WERI-Rb-1 (cell line): ENCODE measurements at regions not wholly inside any gene's neighbourhood (a gene's known extent, or its start where the extent isn't known, plus 50 kb on each side); places are given as distances from the start of the nearest gene placed in this dataset.
A peak's percentile ranks its signal among the peaks of the same experiment; 100 is the strongest.

ENCODE experiments used
- DNase-seq: peaks from one replicate; pipeline ENCODE4 v3.0.0-alpha.2; 2020
- H3K27ac ChIP-seq: fragments of 250-450 bp; sonication (Bioruptor Pico); 2 replicates; pipeline ENCODE4 v1.5.1; 2020; ENCODE audit warnings: mild to moderate bottlenecking, moderate library complexity
- H3K27me3 ChIP-seq: fragments of 250-450 bp; sonication (Bioruptor Pico); 2 replicates; pipeline ENCODE4 v1.5.1; 2021; ENCODE audit warnings: mild to moderate bottlenecking, low read depth, moderate library complexity; ENCODE audit not compliant: insufficient read depth, severe bottlenecking
- H3K36me3 ChIP-seq: fragments of 250-450 bp; sonication (Bioruptor Pico); 2 replicates; pipeline ENCODE4 v1.5.1; 2020; ENCODE audit warnings: mild to moderate bottlenecking, moderate library complexity
- H3K4me3 ChIP-seq: 2 replicates; pipeline ENCODE4 v1.5.1; 2011; ENCODE audit warnings: low read depth, mild to moderate bottlenecking, control low read depth, low read length
- H3K9me3 ChIP-seq: fragments of 250-450 bp; sonication (Bioruptor Pico); 2 replicates; pipeline ENCODE4 v1.5.1; 2021; ENCODE audit warnings: mild to moderate bottlenecking, moderate library complexity; ENCODE audit not compliant: severe bottlenecking
- TF ChIP-seq, protein P1 (sequence below): IDR thresholded peaks from 2 replicates; pipeline ENCODE4 v1.5.1; 2011; ENCODE audit warnings: low read depth, mild to moderate bottlenecking, control low read depth, inconsistent platforms, low read length

DNA sequence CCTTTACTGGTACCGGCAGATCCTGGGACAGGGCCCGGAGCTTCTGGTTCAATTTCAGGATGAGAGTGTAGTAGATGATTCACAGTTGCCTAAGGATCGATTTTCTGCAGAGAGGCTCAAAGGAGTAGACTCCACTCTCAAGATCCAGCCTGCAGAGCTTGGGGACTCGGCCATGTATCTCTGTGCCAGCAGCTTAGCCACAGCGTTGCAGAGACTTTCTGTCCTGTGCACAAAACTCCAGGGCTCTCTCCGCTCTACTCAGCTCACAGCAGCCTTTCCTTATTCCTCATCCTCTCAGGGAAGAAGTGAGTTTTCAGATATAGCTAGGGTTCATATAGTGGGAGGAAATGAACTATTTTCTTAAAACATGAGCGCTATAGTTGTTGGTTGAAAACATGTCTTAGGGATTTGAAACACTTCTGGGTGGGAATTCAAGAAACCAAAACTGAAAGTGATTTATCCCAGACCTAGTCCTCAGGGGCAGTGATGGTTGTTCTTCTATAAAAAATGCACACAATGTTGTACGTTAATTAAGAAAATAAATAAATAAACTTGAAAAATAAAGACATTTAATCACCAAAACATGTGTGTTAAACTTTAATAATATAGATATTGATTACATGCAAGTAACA is 150.2 kb upstream of the PRSS58 start:
- no peaks in the 10 kb centered on the region for H3K9me3 ChIP-seq
- TF ChIP-seq, protein P1, sequence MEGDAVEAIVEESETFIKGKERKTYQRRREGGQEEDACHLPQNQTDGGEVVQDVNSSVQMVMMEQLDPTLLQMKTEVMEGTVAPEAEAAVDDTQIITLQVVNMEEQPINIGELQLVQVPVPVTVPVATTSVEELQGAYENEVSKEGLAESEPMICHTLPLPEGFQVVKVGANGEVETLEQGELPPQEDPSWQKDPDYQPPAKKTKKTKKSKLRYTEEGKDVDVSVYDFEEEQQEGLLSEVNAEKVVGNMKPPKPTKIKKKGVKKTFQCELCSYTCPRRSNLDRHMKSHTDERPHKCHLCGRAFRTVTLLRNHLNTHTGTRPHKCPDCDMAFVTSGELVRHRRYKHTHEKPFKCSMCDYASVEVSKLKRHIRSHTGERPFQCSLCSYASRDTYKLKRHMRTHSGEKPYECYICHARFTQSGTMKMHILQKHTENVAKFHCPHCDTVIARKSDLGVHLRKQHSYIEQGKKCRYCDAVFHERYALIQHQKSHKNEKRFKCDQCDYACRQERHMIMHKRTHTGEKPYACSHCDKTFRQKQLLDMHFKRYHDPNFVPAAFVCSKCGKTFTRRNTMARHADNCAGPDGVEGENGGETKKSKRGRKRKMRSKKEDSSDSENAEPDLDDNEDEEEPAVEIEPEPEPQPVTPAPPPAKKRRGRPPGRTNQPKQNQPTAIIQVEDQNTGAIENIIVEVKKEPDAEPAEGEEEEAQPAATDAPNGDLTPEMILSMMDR = no peak
- no peak overlapping the region for H3K4me3 ChIP-seq
- DNase-seq = no peak
- H3K27ac ChIP-seq = no peak overlapping the region
- no peaks in the 10 kb centered on the region for H3K36me3 ChIP-seq
- no peaks in the 10 kb centered on the region for H3K27me3 ChIP-seq

DNA sequence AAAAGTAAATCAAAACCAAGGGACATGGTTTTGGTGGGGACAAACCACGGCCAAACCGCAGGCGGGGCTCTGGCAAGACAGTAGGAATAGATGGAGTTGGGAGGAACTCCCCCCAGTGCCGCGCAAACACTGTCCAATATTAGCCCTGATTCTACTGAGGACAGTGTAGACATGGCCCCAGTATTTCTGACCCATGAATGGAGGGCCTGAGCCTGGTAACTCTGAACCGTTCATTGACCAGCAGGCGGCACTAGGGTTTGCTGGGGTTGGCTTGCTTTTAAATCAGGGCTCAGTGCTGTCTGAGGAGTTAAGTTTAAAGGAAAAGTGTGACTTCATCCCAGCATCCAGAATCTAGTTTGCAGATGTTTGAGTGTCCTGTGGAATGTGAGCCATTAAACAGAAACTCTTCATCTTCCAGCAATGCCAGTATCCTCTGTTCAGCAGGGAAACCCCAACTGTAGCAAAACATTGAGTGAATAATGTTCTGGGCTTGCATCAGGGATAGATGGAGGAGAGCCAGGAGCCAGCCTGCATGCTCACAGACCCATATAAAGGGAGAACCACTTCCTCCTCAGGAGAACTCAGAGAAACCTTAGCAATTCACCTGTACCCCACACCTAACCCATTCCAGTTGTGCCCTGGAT is 147.4 kb upstream of the PRSS58 start:
- no peak for DNase-seq
- TF ChIP-seq, protein P1 = no peak
- Histone ChIP-seq H3K36me3 (no peaks in the 10 kb centered on the region), H3K27me3 (no peaks in the 10 kb centered on the region), H3K27ac (no peak overlapping the region), H3K4me3 (no peak overlapping the region), H3K9me3 (no peaks in the 10 kb centered on the region)

DNA sequence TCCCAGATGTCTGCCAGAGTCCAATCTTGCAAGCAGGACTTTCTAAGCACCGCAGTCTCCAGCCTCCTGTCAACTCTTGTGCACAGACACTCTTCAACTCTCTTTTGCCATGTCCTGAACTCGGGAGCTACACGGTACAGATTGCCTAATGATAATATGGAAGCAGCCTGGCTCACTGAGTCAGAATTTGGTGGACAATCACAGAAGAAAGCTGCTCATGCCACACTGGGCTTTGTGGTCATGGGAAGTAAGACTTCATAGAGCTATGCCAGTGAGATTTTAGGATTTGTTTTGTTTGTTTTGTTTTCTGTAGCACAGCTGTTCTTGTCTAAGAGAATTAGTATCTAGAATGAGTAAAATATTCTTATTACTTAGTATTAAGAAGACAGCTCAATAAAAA is 144.1 kb upstream of the PRSS58 start:
- Histone ChIP-seq H3K4me3 (no peak overlapping the region), H3K27me3 (no peaks in the 10 kb centered on the region), H3K9me3 (no peaks in the 10 kb centered on the region), H3K27ac (no peak overlapping the region), H3K36me3 (no peaks in the 10 kb centered on the region)
- DNase-seq = no peak
- TF ChIP-seq, protein P1 = no peak

DNA sequence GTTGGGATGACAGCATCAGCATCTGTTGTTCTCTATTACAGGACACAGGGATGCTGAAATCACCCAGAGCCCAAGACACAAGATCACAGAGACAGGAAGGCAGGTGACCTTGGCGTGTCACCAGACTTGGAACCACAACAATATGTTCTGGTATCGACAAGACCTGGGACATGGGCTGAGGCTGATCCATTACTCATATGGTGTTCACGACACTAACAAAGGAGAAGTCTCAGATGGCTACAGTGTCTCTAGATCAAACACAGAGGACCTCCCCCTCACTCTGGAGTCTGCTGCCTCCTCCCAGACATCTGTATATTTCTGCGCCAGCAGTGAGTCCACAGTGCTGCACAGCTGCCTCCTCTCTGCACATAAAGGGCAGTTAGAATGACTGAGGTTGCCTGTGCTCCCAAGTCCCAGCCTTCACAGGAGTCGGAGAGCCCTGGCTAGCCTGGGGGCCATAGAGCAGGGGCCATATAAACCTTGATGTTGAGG is 142.2 kb upstream of the PRSS58 start:
- H3K27me3 ChIP-seq = no peaks in the 10 kb centered on the region

DNA sequence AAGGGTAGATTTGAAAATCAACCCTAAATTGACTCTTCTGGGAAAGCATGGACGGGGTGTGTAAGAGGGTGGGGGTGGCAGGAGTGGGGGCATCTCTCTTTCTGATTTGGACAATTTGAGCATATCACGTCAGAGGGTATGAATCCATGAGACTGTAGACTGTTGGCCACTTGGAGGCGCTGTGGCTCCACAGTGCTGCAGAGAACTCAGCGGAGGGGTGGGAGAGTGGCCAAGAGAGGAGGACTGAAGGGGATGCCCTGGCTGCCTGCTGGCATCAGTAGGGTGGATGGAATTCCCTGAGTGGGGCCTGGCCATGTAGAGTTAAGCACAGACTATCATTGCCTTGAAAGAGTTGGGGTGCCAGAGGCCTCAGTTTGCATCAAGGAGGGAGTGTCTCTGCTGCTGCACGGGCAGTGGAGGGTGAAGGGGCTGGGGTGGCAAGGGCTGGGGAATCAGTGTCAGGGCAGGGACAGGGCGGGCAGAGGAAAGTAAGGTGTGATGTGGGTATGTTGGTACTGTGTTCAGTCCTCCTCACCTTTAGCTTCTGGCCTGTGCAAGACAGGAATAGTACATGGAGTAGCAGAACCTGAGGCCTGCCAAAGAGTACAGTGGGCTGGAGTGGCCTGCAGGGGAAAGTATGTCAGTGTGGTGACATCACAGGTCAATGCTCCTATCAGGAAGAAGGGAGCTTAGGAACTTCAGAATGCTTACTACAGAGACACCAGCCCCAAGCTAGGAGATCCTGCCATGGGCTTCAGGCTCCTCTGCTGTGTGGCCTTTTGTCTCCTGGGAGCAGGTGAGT is 133.5 kb upstream of the PRSS58 start:
- TF ChIP-seq, protein P1 = peak; percentile 86
- no peak overlapping the region for H3K27ac ChIP-seq
- no peaks in the 10 kb centered on the region for H3K36me3 ChIP-seq
- H3K27me3 ChIP-seq = no peaks in the 10 kb centered on the region
- no peaks in the 10 kb centered on the region for H3K9me3 ChIP-seq
- DNase-seq = peak; percentile 79
- H3K4me3 ChIP-seq = no peak overlapping the region

More for the DNA sequence above, 142.2 kb upstream of the PRSS58 start:
- Histone ChIP-seq H3K4me3 (no peak overlapping the region), H3K27ac (no peak overlapping the region), H3K9me3 (no peaks in the 10 kb centered on the region), H3K36me3 (no peaks in the 10 kb centered on the region)
- DNase-seq = no peak
- TF ChIP-seq, protein P1 = no peak
